IMR-90 (cell line): ENCODE measurements at regions not wholly inside any gene's neighbourhood (a gene's known extent, or its start where the extent isn't known, plus 50 kb on each side); places are given as distances from the start of the nearest gene placed in this dataset.

ENCODE experiments used
- ATAC-seq: fragments of 200-7000 bp; cut with Tn5 transposase; 2 replicates; pipeline ENCODE4 v1.9.1; 2020; ENCODE audit warnings: low read depth, mild to moderate bottlenecking, moderate library complexity
- BruUV-seq: library from RNA; stranded (reverse); fragments of 400-500 nt; replicated peaks from 2 replicates; lab custom pipeline; 2021; lab: Mats Ljungman, UMichigan
- CTCF ChIA-PET: fragments of 300-600 bp; formaldehyde crosslinking; extraction: SDS; loops from one replicate; lab custom pipeline; 2021; ENCODE audit warnings: antibody characterized with exemption; lab: Yijun Ruan, JAX
- POLR2A ChIA-PET: fragments of 300-600 bp; sonication (Branson Sonifier 250); formaldehyde crosslinking; loops from one replicate; lab custom pipeline; 2022; ENCODE audit warnings: antibody characterized with exemption; ENCODE audit not compliant: unreplicated experiment; lab: Charles Lee
- DNase-seq: peaks from one replicate; pipeline ENCODE4 v3.0.0; 2013
- H2AFZ ChIP-seq: replicated peaks from 2 replicates; pipeline ENCODE3; 2013; ENCODE audit warnings: low read length, mild to moderate bottlenecking; ENCODE audit not compliant: poor library complexity
- H2AK5ac ChIP-seq: 2 replicates; pipeline ENCODE4 v1.6.1; 2013; ENCODE audit warnings: low read depth, low read length, inconsistent platforms
- H2AK9ac ChIP-seq: replicated peaks from 2 replicates; pipeline ENCODE3; 2013; ENCODE audit warnings: mild to moderate bottlenecking, low read depth, low read length, moderate library complexity; ENCODE audit not compliant: poor library complexity
- H2BK120ac ChIP-seq: 2 replicates; pipeline ENCODE4 v1.6.1; 2013; ENCODE audit warnings: low read depth, low read length, inconsistent platforms
- H2BK15ac ChIP-seq: 3 replicates; pipeline ENCODE4 v1.6.1; 2013; ENCODE audit warnings: low read depth, low read length, inconsistent platforms
- H2BK20ac ChIP-seq: 2 replicates; pipeline ENCODE4 v1.6.1; 2013; ENCODE audit warnings: low read depth, mild to moderate bottlenecking, inconsistent platforms, low read length, moderate library complexity
- H2BK5ac ChIP-seq: 2 replicates; pipeline ENCODE4 v1.6.1; 2013; ENCODE audit warnings: mild to moderate bottlenecking, low read depth, low read length, inconsistent platforms; ENCODE audit not compliant: poor library complexity, severe bottlenecking
- H3K14ac ChIP-seq: replicated peaks from 2 replicates; pipeline ENCODE4 v1.6.1; 2013; ENCODE audit warnings: low read depth, low read length, inconsistent platforms
- H3K18ac ChIP-seq: 2 replicates; pipeline ENCODE4 v1.6.1; 2013; ENCODE audit warnings: low read depth, low read length, control low read depth
- H3K23ac ChIP-seq: 2 replicates; pipeline ENCODE4 v1.6.1; 2013; ENCODE audit warnings: low read depth, low read length, inconsistent platforms
- H3K27ac ChIP-seq: 2 replicates; pipeline ENCODE4 v1.5.1; 2013; ENCODE audit warnings: mild to moderate bottlenecking, control low read depth, low read length; ENCODE audit not compliant: insufficient read depth
- H3K27me3 ChIP-seq: 2 replicates; pipeline ENCODE4 v1.6.1; 2013; ENCODE audit warnings: low read length; ENCODE audit not compliant: control insufficient read depth, insufficient read depth
- H3K36me3 ChIP-seq: 2 replicates; pipeline ENCODE4 v1.6.1; 2013; ENCODE audit warnings: low read length, mixed read lengths; ENCODE audit not compliant: control insufficient read depth, insufficient read depth
- H3K4ac ChIP-seq: 2 replicates; pipeline ENCODE4 v1.6.1; 2013; ENCODE audit warnings: low read depth, low read length, inconsistent platforms
- H3K4me1 ChIP-seq: 2 replicates; pipeline ENCODE4 v1.6.1; 2013; ENCODE audit warnings: low read length, mixed read lengths; ENCODE audit not compliant: control insufficient read depth, insufficient read depth
- H3K4me2 ChIP-seq: 2 replicates; pipeline ENCODE4 v1.6.1; 2013; ENCODE audit warnings: low read depth, mild to moderate bottlenecking, control low read depth, low read length, moderate library complexity
- H3K4me3 ChIP-seq: 2 replicates; pipeline ENCODE4 v1.5.1; 2013; ENCODE audit warnings: low read depth, mild to moderate bottlenecking, control low read depth, low read length, moderate library complexity; ENCODE audit not compliant: insufficient read depth
- H3K56ac ChIP-seq: 2 replicates; pipeline ENCODE4 v1.6.1; 2013; ENCODE audit warnings: low read length, inconsistent platforms; ENCODE audit not compliant: insufficient read depth; ENCODE audit errors: extremely low read depth
- H3K79me1 ChIP-seq, 2 experiments: 2 replicates each; pipeline ENCODE4 v1.6.1; 2013; ENCODE audit warnings: low read length in 2 of 2, inconsistent platforms in 1 of 2, low read depth in 1 of 2
- H3K9ac ChIP-seq: 2 replicates; pipeline ENCODE4 v1.6.1; 2013; ENCODE audit warnings: low read depth, low read length, control low read depth
- H3K9me1 ChIP-seq: 2 replicates; pipeline ENCODE4 v1.6.1; 2013; ENCODE audit warnings: low read length, inconsistent platforms; ENCODE audit not compliant: insufficient read depth
- H3K9me3 ChIP-seq: 2 replicates; pipeline ENCODE4 v1.6.1; 2013; ENCODE audit warnings: low read length; ENCODE audit not compliant: control insufficient read depth, insufficient read depth
- H4K20me1 ChIP-seq: 2 replicates; pipeline ENCODE4 v1.6.1; 2013; ENCODE audit warnings: low read length, inconsistent platforms; ENCODE audit not compliant: insufficient read depth
- H4K5ac ChIP-seq: 2 replicates; pipeline ENCODE4 v1.6.1; 2013; ENCODE audit warnings: mild to moderate bottlenecking, low read depth, low read length, control low read depth
- H4K8ac ChIP-seq, 2 experiments: 2 replicates each; pipeline ENCODE4 v1.6.1; 2013; ENCODE audit warnings: low read depth in 2 of 2, low read length in 2 of 2, control low read depth in 1 of 2, inconsistent platforms in 1 of 2
- H4K91ac ChIP-seq: 2 replicates; pipeline ENCODE4 v1.6.1; 2013; ENCODE audit warnings: low read depth, low read length, inconsistent platforms; ENCODE audit not compliant: insufficient read depth
- CEBPB ChIP-seq: IDR thresholded peaks from 2 replicates; pipeline ENCODE4 v1.6.1; 2012; ENCODE audit warnings: low read depth, low read length, improper control_type of control experiment
- dilution Hi-C: fragments of 300-500 bp; cut with HindIII; formaldehyde crosslinking; loops from one replicate; pipeline ENCODE4 v1.14.3; 2018; ENCODE audit warnings: low sequenced_read_pairs; ENCODE audit not compliant: unreplicated experiment
- in situ Hi-C: fragments of 300-500 bp; cut with MboI; formaldehyde crosslinking; loops from 3 replicates; pipeline ENCODE4 v1.14.3; 2019; ENCODE audit warnings: low sequenced_read_pairs, inconsistent platforms, mixed read lengths
- intact Hi-C: fragments of 100-400 bp; cut with micrococcal nuclease; formaldehyde crosslinking; loops from 2 replicates; pipeline ENCODE4 v1.10.0; 2022

GRCh38 chr1:98098473-98098872 is 177.6 kb upstream of the DPYD start:
- no TSS peak for BruUV-seq
- intact Hi-C loops (no loop called here), dilution Hi-C loops (no loop called here), in situ Hi-C loops (no loop called here)
- DNase-seq = no peak
- H2AFZ ChIP-seq = no peak overlapping the region
- H3K9me3 ChIP-seq = no peaks in the 10 kb centered on the region
- POLR2A ChIA-PET = no interaction called here
- H4K8ac ChIP-seq = no peak overlapping the region
- no peaks in the 10 kb centered on the region for H3K36me3 ChIP-seq
- TF ChIP-seq CEBPB = no peak
- no peak overlapping the region for H3K18ac ChIP-seq
- H4K5ac ChIP-seq = no peak overlapping the region
- H2BK20ac ChIP-seq = no peak overlapping the region
- CTCF ChIA-PET = no interaction called here
- no peak overlapping the region for H3K4me3 ChIP-seq
- H3K9me1 ChIP-seq = peaks cover 3% of the 10 kb centered on the region; the same call in 1 of the 2 replicates
- H3K9ac ChIP-seq = no peak overlapping the region
- H3K4me1 ChIP-seq = peaks cover 2% of the 10 kb centered on the region
- no peak overlapping the region for H2BK120ac ChIP-seq
- no peak overlapping the region for H3K56ac ChIP-seq
- H3K14ac ChIP-seq = no peak overlapping the region
- H3K4ac ChIP-seq = no peak overlapping the region
- H3K23ac ChIP-seq = no peak overlapping the region
- ATAC-seq = no peak
- no peak overlapping the region for H4K91ac ChIP-seq
- H2BK5ac ChIP-seq = no peak overlapping the region
- H2BK15ac ChIP-seq = no peak overlapping the region
- no peaks in the 10 kb centered on the region for H4K20me1 ChIP-seq
- H2AK9ac ChIP-seq = no peak overlapping the region
- no peak overlapping the region for H2AK5ac ChIP-seq
- no peaks in the 10 kb centered on the region for H3K27me3 ChIP-seq
- no peaks in the 10 kb centered on the region for H3K79me1 ChIP-seq
- no peak overlapping the region for H3K27ac ChIP-seq
- H3K4me2 ChIP-seq = no peak overlapping the region
